Loucy (cell line): ENCODE measurements at regions not wholly inside any gene's neighbourhood (a gene's known extent, or its start where the extent isn't known, plus 50 kb on each side); places are given as distances from the start of the nearest gene placed in this dataset.

Experiments used
- EZH2phosphoT487 ChIP-seq: fragments of 200-600 bp; IDR thresholded peaks from 2 replicates; pipeline ENCODE4 v1.6.1; 2018; ENCODE audit warnings: antibody characterized with exemption, mild to moderate bottlenecking, moderate library complexity, borderline replicate concordance
- TF ChIP-seq, protein P1 (sequence below): fragments of 200-600 bp; sonication (generic); conservative IDR thresholded peaks from 2 replicates; pipeline ENCODE4 v1.5.1; 2014; ENCODE audit warnings: mild to moderate bottlenecking, antibody characterized with exemption, low read length

DNA sequence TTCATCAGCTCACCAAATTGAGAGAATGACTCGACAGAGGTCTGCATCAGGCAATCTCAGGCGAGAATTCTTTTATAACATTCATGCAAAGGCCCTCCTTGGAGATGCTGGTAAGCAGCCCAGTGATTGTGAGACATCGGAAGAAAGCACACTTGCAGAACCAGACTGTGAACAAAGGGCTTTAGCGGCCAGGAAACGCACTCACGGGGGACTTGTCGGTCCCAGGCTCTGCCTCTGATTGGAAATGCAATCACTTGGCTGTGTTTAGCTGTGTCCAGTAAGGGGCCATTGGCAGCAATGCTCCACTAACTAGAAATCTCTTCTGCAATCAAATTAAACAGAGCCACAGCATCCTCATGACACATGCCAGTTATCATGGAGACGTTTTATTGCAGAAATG is 226.7 kb upstream of the CDH13 start:
- TF ChIP-seq, protein P1, sequence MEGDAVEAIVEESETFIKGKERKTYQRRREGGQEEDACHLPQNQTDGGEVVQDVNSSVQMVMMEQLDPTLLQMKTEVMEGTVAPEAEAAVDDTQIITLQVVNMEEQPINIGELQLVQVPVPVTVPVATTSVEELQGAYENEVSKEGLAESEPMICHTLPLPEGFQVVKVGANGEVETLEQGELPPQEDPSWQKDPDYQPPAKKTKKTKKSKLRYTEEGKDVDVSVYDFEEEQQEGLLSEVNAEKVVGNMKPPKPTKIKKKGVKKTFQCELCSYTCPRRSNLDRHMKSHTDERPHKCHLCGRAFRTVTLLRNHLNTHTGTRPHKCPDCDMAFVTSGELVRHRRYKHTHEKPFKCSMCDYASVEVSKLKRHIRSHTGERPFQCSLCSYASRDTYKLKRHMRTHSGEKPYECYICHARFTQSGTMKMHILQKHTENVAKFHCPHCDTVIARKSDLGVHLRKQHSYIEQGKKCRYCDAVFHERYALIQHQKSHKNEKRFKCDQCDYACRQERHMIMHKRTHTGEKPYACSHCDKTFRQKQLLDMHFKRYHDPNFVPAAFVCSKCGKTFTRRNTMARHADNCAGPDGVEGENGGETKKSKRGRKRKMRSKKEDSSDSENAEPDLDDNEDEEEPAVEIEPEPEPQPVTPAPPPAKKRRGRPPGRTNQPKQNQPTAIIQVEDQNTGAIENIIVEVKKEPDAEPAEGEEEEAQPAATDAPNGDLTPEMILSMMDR = no peak
- no peak for TF ChIP-seq EZH2phosphoT487
